Glomerular visceral epithelial cell (primary cell): ENCODE measurements at regions not wholly inside any gene's neighbourhood (a gene's known extent, or its start where the extent isn't known, plus 50 kb on each side); places are given as distances from the start of the nearest gene placed in this dataset.
"Not testable (repeated sequence)": the region's sequence is repeated elsewhere in the genome, so short reads cannot be mapped to it uniquely, and the experiment has no call there.

Experiments used
- DNase-seq: peaks from one replicate; pipeline ENCODE4 v3.0.0-alpha.2; 2016; ENCODE audit errors: extremely low spot score

- no peak for DNase-seq
These were observed 75.4 kb upstream of the GDNF start for GRCh38 chr5:37915097-37915736.

DNA sequence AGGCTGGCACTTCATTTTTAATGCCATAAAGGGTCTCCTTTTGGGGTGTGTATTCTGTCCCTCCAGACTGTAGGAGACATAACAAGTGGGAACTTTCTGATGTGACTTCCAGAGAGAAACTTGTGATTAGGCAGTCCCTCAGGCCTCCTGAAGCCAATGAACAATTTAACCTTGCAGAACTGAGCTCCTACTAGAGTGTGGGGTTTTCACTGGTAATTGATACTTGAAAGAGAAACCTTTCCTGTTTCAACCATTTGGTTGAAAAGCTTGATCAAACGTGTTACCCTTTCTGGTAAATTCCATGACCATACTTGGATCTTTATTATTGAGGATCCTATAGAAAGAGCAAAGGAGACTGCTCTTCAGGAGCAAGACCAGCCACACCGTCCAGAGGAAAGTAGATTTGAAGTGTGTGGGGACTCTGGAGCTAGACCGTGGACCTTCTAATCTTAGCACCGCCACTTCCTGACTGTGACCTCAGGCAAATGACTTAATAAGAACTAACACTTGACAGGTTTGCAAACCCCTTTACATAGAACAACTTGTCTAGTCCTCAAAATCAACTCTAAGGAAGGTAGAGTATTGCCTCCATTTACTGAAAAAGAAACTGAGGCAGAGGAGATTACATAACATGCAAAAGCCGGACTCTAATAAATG, 69.9 kb upstream of the GDNF start:
- not testable (repeated sequence) for DNase-seq

GRCh38 chr5:37906416-37906815, 66.6 kb upstream of the GDNF start:
- DNase-seq = no peak

GRCh38 chr5:37905230-37905629, 65.4 kb upstream of the GDNF start:
- DNase-seq = no peak

DNA sequence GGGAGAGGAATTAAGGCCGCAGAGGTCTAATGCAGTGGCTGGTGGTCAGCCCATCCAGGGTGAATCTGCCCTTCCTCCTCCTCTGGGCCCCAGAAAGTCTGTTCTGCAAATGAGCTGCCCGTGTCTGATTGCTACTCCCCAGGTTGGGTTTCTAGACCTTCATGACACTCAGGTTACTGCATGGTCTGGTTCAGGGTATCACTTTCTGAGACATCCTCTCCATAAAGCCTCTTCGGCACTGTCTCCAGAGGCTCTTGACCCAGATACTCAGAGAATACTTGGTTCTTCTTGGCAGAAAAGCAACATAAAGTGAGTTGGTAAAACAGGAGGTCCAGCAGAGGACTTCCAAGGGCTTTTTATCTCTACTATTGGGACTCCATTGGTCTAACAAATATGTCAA, 62.5 kb upstream of the GDNF start:
- DNase-seq = no peak

DNA sequence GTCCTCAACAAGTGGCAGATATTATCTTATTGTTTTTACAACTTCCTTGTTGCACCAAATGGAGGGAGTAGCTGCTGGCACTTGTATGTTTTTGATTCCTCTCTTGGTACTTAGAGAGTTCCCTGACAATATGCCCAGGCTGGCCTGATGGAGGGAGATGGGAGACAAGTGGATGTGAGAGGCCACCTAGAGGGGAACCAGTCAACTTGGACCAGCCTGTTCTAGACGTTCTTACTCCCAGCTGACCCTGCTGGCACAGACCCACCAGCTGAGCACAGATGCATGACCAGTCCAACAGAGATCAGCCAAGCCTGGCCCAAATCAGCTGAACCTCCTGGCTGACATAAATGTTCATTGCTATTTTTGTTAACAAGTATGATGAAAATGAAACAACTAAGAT, 60.9 kb upstream of the GDNF start:
- peak; percentile 65 for DNase-seq

GRCh38 chr5:37899037-37899436, 59.2 kb upstream of the GDNF start:
- no peak for DNase-seq

DNA sequence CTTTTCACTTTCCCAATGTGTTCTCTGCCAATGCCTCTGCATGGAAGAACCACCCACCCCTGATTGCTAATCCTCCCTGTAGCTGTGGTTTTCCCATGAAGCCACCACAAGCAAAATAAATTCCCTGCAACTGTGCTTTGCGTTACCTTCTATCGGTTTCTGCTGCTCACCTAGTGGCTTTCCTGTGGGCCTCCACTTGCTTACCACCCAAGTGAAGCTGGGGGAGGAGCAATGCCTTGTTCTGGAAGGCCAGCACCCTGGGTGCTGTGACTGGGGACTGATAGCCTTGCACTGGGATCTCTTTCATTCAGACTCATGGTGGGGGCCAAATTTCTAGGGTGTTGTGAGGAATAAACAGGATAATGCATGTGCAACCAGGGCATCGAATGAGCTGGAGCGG, 56.3 kb upstream of the GDNF start:
- DNase-seq = no peak

DNA sequence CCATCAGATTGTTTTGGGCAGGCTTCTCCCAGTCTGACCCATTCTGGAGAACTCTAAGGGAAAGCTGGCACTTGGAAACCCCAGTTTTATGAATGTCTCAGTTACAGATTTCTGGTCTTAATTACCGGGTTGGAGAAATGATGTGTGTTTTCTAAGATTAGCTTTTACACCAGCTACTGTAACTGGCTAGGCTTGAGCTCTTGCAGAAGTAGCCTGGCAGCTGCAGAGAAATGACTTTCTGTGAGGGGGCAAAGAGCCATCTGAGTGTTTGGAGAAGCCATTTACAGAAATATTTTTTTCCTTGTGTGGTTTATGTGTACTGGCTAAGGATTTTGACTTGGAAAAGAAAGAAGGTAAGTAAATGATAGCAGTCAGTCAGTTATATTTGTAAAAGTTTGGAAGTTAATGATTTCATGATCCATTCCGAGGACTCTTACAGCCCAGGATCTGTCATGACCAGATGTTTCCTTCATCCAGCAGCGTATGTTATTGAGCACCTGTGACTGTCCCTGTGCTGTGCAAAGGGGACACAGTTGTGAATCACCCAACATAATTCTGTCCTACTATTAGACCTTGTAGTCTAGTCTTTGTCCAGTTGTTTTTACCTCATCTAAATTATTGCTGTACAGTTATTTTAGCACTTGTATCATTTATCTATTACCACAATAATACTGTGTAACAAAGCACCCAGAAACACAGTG, 53.7 kb upstream of the GDNF start:
- DNase-seq = no peak

- DNase-seq = no peak
These were observed 52.7 kb upstream of the GDNF start for GRCh38 chr5:37892586-37892985.

DNA sequence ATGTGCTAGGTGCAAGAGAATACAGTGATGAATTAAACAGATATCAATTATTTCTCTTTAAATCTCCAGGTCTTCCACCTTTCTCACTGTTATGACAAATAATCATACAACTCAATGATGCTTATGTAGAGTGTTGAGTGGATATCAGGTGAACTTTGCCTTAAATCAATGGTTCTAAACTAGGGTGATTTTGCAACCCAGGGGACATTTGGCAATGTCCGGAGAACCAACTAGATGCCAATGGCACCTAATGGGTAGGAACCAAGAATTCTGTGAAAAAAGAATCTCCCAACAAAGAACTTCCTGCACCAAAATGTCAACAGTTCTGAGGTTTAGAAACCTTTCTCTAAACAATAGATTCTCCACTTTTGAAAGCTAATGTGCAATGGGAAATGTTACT, 52.0 kb upstream of the GDNF start:
- no peak for DNase-seq

DNA sequence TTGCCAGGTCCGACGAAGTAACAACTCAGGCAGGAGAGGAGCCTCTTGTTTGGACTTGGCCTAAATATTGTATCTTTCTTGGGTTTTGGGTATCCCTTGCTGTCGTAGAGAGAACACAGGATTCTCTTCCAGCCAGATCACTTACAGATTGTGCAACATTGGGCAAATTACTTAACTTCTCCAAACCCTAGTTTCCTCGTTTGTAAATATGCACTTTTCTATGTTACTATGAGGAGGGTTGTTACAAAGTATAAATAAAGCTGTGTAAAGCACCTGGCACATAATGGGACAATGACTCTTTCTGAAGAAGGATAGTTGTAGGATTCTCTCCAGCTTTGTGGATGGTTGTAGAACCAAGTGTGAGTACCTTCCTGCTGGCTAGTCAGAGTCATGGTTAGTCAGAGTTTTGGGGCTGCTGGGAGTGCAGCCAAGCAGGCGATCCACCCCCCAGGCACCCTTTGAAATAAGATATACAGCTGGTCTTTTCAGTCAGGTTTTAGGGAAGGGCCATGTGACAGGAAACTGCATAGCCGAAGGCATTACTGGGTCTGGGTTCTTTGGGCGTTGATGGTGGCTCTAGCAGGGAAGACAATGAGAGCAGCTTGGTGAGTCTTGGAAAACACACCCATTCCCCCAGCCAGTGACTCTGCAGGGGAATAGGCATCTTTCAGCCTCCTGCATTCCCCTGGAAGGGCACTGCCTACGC, 49.9 kb upstream of the GDNF start:
- DNase-seq = peak; percentile 61
